ENCODE measurements at regions not wholly inside any gene's neighbourhood (a gene's known extent, or its start where the extent isn't known, plus 50 kb on each side); places are given as distances from the start of the nearest gene placed in this dataset.

DNA sequence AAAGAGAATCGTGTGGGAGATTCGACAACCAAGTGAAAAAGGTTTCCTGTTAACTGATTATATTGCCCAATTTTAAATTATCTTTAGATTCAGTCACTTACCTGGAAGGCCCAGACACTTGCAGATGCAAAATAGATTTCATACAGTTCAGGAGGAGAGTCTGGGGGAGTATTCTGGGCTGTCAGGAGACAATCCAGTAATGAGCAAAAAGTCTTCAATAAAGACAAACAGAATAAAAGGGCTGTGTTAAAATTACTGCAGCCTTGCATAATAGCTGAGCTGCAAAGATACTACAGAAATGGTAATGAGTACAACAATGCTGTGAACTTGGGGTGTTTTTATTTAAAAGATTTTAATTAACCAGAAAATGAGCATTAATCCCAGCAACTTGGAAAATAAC is 303.6 kb downstream of the SP3 start:
- H3K27ac ChIP-seq: no peak overlapping the region

DNA sequence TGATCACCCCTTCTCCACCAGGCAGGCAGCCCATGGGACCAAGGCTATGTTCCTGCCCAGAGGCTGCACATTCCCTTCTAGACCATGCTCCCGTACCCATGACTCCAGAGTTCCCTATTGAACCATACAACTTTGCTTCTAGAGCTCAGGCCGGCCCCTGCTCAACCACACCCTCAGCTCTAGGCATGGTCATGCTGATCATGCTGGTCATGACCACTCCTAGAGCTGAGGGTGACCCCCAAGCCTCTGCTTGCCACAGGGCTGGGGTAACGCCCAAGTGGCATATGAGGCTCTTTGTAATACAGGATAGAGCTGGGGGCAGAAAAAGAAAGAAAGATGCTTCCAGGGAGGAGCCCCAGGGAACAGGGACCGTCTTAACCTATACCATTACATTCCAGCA is 301.8 kb downstream of the SP3 start:
- no peak for TF ChIP-seq ZFX (IDR thresholded peaks at IDR 0.05; ENCODE audit: borderline replicate concordance)
- TF ChIP-seq, protein P1, sequence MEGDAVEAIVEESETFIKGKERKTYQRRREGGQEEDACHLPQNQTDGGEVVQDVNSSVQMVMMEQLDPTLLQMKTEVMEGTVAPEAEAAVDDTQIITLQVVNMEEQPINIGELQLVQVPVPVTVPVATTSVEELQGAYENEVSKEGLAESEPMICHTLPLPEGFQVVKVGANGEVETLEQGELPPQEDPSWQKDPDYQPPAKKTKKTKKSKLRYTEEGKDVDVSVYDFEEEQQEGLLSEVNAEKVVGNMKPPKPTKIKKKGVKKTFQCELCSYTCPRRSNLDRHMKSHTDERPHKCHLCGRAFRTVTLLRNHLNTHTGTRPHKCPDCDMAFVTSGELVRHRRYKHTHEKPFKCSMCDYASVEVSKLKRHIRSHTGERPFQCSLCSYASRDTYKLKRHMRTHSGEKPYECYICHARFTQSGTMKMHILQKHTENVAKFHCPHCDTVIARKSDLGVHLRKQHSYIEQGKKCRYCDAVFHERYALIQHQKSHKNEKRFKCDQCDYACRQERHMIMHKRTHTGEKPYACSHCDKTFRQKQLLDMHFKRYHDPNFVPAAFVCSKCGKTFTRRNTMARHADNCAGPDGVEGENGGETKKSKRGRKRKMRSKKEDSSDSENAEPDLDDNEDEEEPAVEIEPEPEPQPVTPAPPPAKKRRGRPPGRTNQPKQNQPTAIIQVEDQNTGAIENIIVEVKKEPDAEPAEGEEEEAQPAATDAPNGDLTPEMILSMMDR (IDR thresholded peaks at IDR 0.05): no peak
- H3K27ac ChIP-seq: no peak overlapping the region

More for the DNA sequence above, 303.6 kb downstream of the SP3 start:
- TF ChIP-seq, protein P1 (IDR thresholded peaks at IDR 0.05): no peak

DNA sequence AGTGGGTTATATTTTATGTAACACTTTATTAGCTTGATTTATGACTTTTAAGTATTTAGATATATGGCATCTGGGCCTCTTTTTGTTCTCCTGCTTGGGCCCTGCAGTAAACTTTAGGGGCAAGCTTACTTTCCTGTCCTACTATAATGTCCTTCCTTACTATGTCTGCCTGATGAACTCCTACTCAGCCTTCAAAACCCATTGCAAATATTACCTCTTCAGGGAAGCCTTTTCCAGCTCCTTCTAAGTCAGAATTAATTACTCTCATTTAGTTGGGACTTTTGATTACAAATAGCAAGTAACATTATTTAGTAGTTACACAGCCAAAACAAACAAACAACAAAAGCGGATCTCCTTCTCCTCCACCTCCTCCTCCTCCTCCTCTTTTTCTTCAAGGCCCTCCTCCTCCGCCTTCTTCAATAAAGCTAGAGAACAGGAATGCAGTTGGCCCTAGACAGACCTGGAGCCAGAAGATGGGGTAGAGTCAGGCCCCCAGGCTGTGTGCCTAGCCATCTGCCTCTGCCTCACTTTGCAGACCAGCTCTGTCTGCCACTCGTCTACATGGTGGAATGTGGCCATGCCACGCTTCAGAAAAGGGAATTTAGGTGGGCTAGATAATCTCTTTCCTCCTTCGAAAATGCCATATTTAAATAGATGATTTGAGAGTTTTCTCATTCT is 301.2 kb downstream of the SP3 start:
- no peak overlapping the region for H3K27ac ChIP-seq
- TF ChIP-seq, protein P1 (IDR thresholded peaks at IDR 0.05): no peak
- TF ChIP-seq ZFX (IDR thresholded peaks at IDR 0.05; ENCODE audit: borderline replicate concordance): no peak

DNA sequence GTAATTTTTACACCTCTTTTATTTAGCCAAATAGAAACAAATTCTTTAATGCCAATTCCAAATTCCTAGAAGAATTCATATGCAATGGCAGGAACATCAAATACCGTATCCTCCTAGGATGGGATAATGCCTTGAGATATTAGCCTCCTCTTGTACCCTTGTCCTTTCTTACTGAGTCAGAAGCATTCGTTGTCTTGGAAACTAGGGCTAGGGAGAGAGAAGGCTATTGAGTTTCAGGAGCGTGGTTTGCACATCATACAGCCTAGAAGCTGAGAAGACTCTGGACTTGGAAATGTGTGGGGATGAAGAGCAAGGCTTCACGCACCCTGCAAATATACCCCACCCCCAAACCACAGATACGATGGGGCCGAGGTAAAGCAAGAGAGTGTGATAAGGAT is 300.7 kb downstream of the SP3 start:
- TF ChIP-seq, protein P1 (IDR thresholded peaks at IDR 0.05): no peak
- no peak for TF ChIP-seq ZFX (IDR thresholded peaks at IDR 0.05; ENCODE audit: borderline replicate concordance)
- H3K27ac ChIP-seq: no peak overlapping the region

DNA sequence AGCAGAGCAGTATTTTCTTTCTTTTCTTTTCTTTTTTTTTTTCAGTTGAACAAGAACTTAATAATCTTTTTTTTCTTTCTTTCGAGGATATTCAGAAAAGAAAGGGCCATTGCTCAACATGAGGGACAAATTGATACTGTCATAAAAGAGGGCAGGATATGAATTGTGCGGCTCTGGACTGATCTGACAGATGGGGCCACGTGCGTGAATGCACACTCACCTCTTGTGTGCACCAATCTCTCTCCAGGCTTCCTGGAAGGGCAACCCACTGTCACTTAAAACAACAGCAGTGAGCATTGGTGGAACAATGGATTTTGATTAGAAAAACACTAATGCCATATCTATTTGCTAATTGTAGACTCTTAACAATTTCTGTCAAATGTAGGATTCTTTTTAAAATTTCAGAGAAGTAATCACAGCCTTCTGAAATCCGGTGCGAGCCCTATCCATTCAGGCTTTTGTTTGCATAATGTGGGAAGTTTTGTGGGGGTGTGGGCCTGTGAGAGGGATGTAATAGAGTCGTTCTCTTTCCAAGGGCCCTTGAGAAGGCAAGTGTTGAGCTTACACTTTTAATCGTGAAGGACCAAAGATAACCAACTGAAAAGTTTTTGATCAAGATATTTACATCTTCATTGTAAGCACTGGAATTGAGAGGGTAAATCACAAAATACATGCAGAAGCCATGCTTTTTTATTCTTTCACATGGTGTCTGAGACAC is 298.8 kb downstream of the SP3 start:
- TF ChIP-seq, protein P1 (IDR thresholded peaks at IDR 0.05): no peak
- TF ChIP-seq ZFX (IDR thresholded peaks at IDR 0.05; ENCODE audit: borderline replicate concordance): no peak
- H3K27ac ChIP-seq: no peak overlapping the region

DNA sequence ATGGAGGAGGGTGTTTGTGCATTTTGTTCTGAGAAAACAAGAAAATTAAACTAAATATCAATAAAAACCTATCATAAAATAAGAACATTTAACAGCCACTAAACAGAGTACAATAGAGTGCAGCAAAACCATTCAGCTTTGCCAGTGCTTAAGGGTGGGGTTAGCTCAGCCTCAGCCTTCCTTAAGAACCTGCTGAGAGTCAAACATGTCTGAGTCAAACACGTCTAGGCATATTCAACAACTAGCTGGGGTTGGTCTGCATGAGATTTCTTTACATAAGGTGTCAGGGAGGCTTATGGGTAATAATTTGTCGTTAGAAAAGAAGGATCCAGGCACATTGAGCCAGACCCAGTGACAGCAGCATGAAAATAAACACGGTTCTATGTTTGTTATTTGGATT is 298.2 kb downstream of the SP3 start:
- no peak overlapping the region for H3K27ac ChIP-seq

DNA sequence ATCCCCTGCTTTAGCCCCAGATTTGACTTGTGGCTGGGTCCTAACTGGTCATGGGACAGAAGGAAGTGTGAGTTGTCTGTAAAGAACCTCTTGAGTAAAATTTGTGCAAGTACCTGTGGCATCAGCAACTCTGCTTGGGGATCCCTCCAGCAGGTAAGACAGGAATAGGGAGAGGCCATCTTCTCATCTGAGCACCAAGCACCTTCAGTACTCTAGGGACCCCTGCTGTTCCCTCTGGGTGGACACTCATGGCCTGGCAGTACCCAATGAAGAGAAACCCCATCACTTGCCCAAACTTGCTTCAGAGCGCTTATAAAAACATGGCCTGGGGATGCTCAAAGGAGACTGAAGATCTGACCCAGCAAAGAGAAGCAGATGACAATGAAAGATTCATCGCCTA is 297.8 kb downstream of the SP3 start:
- no peak for TF ChIP-seq ZFX (IDR thresholded peaks at IDR 0.05; ENCODE audit: borderline replicate concordance)
- TF ChIP-seq, protein P1 (IDR thresholded peaks at IDR 0.05): no peak
- H3K27ac ChIP-seq: no peak overlapping the region

More for the DNA sequence above, 298.2 kb downstream of the SP3 start:
- TF ChIP-seq ZFX (IDR thresholded peaks at IDR 0.05; ENCODE audit: borderline replicate concordance): no peak
- TF ChIP-seq, protein P1 (IDR thresholded peaks at IDR 0.05): no peak
